Endodermal cell (in vitro differentiated cells): ENCODE measurements at regions not wholly inside any gene's neighbourhood (a gene's known extent, or its start where the extent isn't known, plus 50 kb on each side); places are given as distances from the start of the nearest gene placed in this dataset.

ENCODE experiments used
- DNase-seq: peaks from one replicate; pipeline ENCODE4 v3.0.0-alpha.2; 2017
- H3K27ac ChIP-seq: 2 replicates; pipeline ENCODE4 v1.5.1; 2013; ENCODE audit warnings: mild to moderate bottlenecking, low read depth, low read length, moderate library complexity
- H3K27me3 ChIP-seq: 2 replicates; pipeline ENCODE4 v1.6.1; 2013; ENCODE audit warnings: mild to moderate bottlenecking, low read length, moderate library complexity; ENCODE audit not compliant: insufficient read depth, control insufficient read depth, poor library complexity, severe bottlenecking
- H3K36me3 ChIP-seq: 2 replicates; pipeline ENCODE4 v1.7.0; 2013; ENCODE audit warnings: mild to moderate bottlenecking, low read length, moderate library complexity; ENCODE audit not compliant: control insufficient read depth, insufficient read depth
- H3K4me1 ChIP-seq: one replicate; pipeline ENCODE4 v1.7.0; 2013; ENCODE audit warnings: low read length; ENCODE audit not compliant: control insufficient read depth, insufficient read depth
- H3K4me3 ChIP-seq: 2 replicates; pipeline ENCODE4 v1.5.1; 2013; ENCODE audit warnings: mild to moderate bottlenecking, low read length, moderate library complexity
- H3K9ac ChIP-seq: 2 replicates; pipeline ENCODE4 v1.6.1; 2013; ENCODE audit warnings: mild to moderate bottlenecking, low read length, moderate library complexity; ENCODE audit not compliant: poor library complexity, severe bottlenecking; ENCODE audit errors: extremely low read depth
- H3K9me3 ChIP-seq: 2 replicates; pipeline ENCODE4 v1.6.1; 2013; ENCODE audit warnings: mild to moderate bottlenecking, low read length, moderate library complexity; ENCODE audit not compliant: control insufficient read depth
- H3K27ac Mint-ChIP-seq: 2 replicates; pipeline ENCODE4 v1.8.0; 2020; ENCODE audit warnings: mixed read lengths
- H3K27me3 Mint-ChIP-seq: 2 replicates; pipeline ENCODE4 v1.8.0; 2021; ENCODE audit warnings: mild to moderate bottlenecking, mixed read lengths; ENCODE audit not compliant: insufficient read depth
- H3K36me3 Mint-ChIP-seq: 2 replicates; pipeline ENCODE4 v1.8.0; 2020; ENCODE audit warnings: low read depth, mixed read lengths
- H3K4me1 Mint-ChIP-seq: 2 replicates; pipeline ENCODE4 v1.8.0; 2020; ENCODE audit warnings: mixed read lengths
- H3K4me3 Mint-ChIP-seq: 2 replicates; pipeline ENCODE4 v1.8.0; 2020; ENCODE audit warnings: mild to moderate bottlenecking, moderate library complexity, mixed read lengths
- H3K9me3 Mint-ChIP-seq: 2 replicates; pipeline ENCODE4 v1.8.0; 2020; ENCODE audit warnings: mild to moderate bottlenecking, mixed read lengths
- CTCF ChIP-seq: fragments of 200-600 bp; sonication (generic); conservative IDR thresholded peaks from 2 replicates; pipeline ENCODE4 v1.5.0; 2021; ENCODE audit warnings: antibody characterized with exemption, mild to moderate bottlenecking
- whole genome bisulfite sequencing, 2 experiments: methylation state at CpG; one replicate each; pipeline versions ENCODE4 v1.1.5 to v1.1.7; 2013; ENCODE audit warnings: missing lambda C conversion rate in 2 of 2, mixed read lengths in 1 of 2; ENCODE audit not compliant: insufficient coverage in 1 of 2, insufficient read length in 1 of 2; 5-methylcytosine and 5-hydroxymethylcytosine counted together

- DNase-seq, result no peak
- no peaks in the 10 kb centered on the region for H3K36me3 Mint-ChIP-seq
- H3K4me3 Mint-ChIP-seq, result no peak overlapping the region
- no peaks in the 10 kb centered on the region for H3K9me3 Mint-ChIP-seq
- H3K27ac Mint-ChIP-seq, result no peak overlapping the region
- Histone ChIP-seq H3K4me3 (no peak overlapping the region), H3K9ac (no peak overlapping the region), H3K9me3 (no peaks in the 10 kb centered on the region), H3K36me3 (no peaks in the 10 kb centered on the region), H3K27ac (no peak overlapping the region), H3K4me1 (no peaks in the 10 kb centered on the region), H3K27me3 (peaks cover 9% of the 10 kb centered on the region)
- 88% methylated on average over 3 of the region's 4 CpGs; no CpG with 5 or more reads in 1 of the 2 experiments for WGBS, 2 experiments
- H3K27me3 Mint-ChIP-seq, result peaks cover 12% of the 10 kb centered on the region
- no peak for TF ChIP-seq CTCF
- H3K4me1 Mint-ChIP-seq, result no peaks in the 10 kb centered on the region
These were observed 117.1 kb downstream of the RPS24 start for GRCh38 chr10:78150756-78151155.

GRCh38 chr10:78155722-78156121 is 122.1 kb downstream of the RPS24 start:
- no peak overlapping the region for H3K4me3 ChIP-seq
- DNase-seq, result no peak
- H3K36me3 Mint-ChIP-seq, result no peaks in the 10 kb centered on the region
- no peaks in the 10 kb centered on the region for H3K36me3 ChIP-seq
- H3K4me3 Mint-ChIP-seq, result no peak overlapping the region
- H3K27ac Mint-ChIP-seq, result no peak overlapping the region
- no peaks in the 10 kb centered on the region for H3K27me3 ChIP-seq
- WGBS, 2 experiments, result 83 to 100% methylated on average over 2 of the region's 2 CpGs
- peak; percentile 64 for TF ChIP-seq CTCF
- no peaks in the 10 kb centered on the region for H3K4me1 Mint-ChIP-seq
- H3K9me3 Mint-ChIP-seq, result no peaks in the 10 kb centered on the region
- no peaks in the 10 kb centered on the region for H3K9me3 ChIP-seq
- H3K4me1 ChIP-seq, result no peaks in the 10 kb centered on the region
- H3K27ac ChIP-seq, result no peak overlapping the region
- H3K9ac ChIP-seq, result no peak overlapping the region
- H3K27me3 Mint-ChIP-seq, result peaks cover 3% of the 10 kb centered on the region

GRCh38 chr10:78160591-78160990 is 126.9 kb downstream of the RPS24 start:
- WGBS, 2 experiments, result 83 to 89% methylated on average over 3 to 5 of the region's 5 CpGs
- Mint-ChIP-seq H3K9me3 (no peaks in the 10 kb centered on the region), H3K27me3 (no peaks in the 10 kb centered on the region), H3K36me3 (no peaks in the 10 kb centered on the region), H3K4me3 (no peak overlapping the region), H3K4me1 (peaks cover 3% of the 10 kb centered on the region), H3K27ac (no peak overlapping the region)
- Histone ChIP-seq H3K36me3 (no peaks in the 10 kb centered on the region), H3K9me3 (no peaks in the 10 kb centered on the region), H3K27ac (no peak overlapping the region), H3K27me3 (no peaks in the 10 kb centered on the region), H3K4me1 (no peaks in the 10 kb centered on the region), H3K4me3 (no peak overlapping the region), H3K9ac (no peak overlapping the region)
- DNase-seq, result no peak
- TF ChIP-seq CTCF, result no peak
